Cerebellar nuclear complex (tissue), 1 donor: ENCODE measurements at regions not wholly inside any gene's neighbourhood (a gene's known extent, or its start where the extent isn't known, plus 50 kb on each side); places are given as distances from the start of the nearest gene placed in this dataset.
"Not testable (repeated sequence)": the region's sequence is repeated elsewhere in the genome, so short reads cannot be mapped to it uniquely, and the experiment has no call there.

ENCODE experiments used
- DNase-seq, 2 experiments: peaks; one replicate each; lab custom pipeline; 2025; lab: John Stamatoyannopoulos, UW

DNA sequence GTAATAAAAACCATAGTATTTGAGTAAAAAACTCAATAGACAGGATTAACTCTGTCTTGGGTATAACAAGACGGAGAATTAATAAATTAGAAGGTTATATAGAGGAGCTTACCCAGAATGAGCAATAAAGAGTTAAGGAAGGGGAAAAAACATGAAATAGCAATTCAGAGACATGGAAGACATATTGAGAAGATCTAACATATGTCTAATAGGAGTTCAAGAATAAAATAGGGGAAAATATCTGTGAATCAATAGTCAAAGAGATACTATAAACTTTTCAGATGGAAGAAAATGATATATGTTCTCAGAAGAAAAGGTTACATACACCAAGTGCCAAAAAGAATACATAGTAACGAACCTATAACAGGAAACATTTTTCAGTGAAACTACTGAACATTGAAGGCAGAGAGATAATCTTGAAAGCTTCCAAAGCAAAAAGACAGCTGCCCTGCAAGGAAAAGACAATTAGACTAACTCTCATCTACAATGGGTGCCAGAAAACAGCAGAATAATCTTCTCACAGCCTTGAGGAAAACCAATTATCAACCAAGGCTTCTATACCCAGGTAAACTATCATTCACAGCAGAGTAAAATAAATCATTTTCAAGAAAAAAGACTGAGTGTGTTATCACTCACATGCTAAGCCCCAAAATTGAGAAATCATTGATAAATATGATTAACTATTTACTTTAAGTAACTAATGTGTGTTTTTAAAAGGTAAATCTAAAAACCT is 106.0 kb downstream of the ENC1 start:
- DNase-seq: no peak

DNA sequence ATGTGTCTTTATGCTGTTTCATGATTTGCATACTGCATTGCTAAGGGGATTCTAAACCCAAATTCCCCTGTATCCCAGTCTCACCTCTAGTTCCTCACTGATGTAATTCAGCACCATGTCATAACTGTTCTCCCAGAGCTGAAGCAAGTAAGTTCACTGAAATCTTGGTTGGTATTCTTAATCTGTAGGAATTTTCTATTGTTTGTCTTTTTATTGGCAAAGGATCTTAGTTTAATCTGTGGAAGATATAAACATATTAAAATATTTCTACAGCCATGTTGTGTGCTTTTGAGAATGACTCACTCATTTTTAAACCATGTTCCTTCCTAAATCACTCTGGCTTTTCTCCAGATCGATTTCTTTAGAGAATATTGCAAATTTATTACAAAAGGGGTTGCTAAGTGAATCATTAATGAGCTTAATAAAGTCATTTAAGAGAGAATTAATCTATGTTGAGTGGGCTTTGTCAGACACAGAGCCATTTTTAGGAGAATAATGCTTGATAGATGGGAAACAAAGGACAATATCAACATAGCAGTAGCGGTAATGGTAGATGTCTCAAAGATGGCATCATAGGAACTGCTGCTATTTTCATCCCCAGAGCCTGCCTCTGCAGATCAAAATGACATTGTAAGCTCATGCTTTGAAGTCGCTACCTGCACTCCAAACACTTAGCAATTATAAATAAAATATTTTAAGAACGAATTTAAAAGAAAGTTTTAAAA is 110.0 kb downstream of the ENC1 start:
- DNase-seq: no peak

DNA sequence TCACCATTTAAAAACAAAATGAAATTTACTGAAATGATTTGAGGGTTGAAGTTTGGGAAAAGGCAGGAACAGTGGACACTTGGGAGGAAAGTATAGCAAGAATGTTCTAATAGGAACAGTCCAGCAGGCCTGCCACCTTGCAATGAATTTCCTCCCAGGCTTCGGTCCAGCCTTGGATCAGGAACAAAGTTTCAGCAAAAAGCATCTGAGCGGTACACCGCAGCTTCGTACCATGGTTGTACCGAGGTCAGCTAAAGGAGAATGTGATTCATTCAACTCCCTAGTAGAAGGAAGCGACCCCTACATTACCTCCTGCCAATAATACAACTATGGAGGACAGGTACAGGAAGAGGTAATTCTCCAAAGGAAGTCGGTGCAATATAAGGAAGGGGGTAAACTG is 111.4 kb downstream of the ENC1 start:
- no peak for DNase-seq

DNA sequence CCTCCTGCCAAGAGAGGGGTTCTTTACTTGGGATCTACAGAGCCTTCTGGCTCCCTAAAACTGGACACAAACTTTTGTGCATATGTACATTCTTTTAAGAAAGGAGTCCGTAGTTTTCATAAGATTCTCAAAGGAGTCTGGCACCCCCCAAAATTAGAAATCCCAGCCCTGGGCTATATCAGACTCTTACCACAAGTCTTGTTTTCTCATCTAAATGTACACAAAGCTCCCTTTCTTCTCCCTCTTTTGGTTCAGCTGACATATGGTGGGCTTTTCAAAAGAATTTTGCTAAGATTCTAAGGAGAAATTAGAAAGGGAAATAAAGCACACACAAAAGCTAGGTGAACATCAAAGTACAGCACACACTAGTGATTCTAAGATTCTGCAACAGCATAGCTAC is 114.4 kb downstream of the ENC1 start:
- no peak for DNase-seq

DNA sequence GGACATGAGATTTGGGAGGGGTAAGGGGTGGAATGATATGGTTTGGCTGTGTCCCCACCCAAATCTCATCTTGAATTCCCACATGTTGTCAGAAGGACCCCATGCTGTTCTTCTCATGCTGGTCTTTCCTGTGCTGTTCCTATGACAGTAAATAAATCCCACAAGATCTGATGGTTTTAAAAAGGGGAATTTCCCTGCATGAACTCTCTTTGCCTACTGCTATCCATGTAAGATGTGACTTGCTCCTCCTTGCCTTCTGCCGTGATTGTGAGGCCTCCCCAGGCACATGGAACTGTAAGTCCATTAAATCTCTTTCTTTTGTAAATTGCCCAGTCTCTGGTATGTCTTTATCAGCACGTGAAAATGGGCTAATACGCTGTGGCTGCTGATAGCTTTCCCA is 115.8 kb downstream of the ENC1 start:
- DNase-seq: not testable (repeated sequence)

DNA sequence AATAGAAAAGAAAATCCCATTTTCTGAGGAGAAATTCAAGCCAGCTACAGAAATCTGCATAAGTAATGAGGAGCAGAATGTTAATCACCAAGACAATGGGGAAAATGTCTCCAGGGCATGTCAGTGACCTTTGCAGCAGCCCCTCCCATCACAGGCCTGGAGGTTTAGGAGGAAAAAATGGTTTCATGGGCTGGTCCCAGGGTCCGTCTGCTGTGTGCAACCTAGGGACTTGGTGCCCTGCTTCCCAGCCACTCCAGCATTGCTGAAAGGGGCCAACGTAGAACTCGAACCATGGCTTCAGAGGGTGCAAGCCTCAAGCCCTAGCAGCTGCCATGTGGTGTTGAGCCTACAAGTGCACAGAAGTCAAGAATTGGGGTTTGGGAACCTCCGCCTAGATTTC is 116.8 kb downstream of the ENC1 start:
- DNase-seq: not testable (repeated sequence)

DNA sequence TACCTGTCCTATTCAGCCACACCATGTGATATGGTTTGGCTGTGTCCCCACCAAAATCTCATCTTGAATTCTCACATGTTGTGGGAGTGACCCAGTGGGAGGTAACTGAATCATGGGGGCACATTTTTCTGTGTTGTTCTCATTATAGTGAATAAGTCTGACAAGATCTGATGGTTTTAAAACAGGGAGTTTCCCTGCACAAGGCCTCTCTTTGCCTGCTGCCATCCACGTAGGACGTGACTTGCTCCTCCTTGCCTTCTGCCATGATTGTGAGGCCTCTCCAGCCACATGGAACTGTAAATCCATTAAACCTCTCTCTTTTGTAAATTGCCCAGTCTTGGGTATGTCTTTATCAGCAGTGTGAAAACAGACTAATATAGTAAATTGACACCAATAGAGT is 117.7 kb downstream of the ENC1 start:
- DNase-seq: not testable (repeated sequence)

DNA sequence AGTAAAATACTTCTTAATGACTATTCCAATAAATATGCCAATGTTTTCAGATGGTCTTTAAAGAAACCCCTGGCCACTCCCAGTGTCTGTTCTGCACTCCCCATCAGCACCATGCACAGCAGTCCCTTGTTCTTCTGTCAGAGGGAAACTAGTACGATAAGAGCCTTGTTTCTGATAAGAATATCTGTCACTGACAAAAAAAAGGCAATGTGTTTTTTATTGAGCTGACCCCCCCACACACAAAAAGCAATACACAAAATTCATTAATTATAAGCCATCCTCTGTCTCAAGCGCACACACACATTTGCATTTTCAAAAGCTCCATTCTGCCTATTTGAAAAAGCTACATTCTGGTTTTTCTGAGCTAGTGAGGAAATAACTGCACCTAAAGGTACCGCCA is 119.1 kb downstream of the ENC1 start:
- no peak for DNase-seq

DNA sequence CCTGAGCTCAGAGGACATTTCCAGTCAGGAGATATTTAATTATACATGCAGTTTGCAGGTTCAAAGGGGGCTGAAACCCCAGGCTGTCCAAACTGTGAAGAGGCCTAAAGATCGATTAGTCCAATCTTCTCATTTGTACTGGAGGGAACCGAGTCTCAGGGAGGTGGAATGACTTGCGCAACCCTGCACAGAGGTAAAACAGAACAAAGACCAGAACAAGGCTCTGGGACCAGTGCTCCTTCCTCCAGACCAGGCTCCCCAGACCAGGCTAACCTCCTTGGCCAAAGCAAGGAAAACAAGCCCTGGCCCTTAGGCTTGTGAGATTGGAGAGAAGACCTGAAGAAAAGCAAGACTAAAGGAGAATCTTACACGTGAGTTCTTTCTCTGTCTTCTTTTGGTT is 120.8 kb downstream of the ENC1 start:
- DNase-seq: no peak

DNA sequence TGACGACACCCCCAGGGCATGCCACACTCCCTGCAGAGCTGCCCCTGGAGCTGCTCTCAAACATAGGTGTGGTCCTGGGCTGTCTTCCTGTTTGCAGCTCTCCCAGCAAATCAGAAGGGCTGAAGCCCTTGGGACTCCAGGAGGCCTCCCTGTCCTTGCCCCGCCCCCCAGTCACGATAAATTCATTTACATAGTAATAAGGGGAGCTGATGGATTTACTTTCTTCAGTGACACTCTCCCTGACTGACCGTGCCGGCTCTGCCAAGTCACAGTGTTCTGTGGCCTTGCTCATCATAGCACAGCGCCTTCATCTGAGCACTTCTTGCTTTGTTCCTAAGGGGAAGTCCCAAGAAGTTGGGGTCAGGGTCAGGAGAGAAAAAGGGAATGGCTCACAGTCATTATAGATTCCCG is 121.4 kb downstream of the ENC1 start:
- no peak for DNase-seq

DNA sequence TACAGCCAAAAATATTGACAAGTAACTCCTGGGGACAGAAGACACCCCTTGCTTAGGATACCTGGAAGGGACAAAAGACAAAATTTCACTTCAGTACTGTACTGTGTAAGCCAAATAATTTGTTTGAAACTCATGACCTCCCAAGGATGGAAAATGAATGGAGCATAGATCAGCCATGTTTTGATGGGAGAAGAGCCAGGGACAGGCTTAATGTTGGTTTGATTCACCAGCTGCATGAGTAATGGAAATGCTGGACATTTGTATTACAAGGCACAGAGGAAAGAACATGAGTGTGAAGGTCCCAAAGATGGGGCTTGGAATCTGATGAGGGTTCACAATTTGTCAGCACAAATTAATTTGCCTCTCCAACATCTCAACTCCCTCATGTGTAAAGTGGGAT is 122.8 kb downstream of the ENC1 start:
- DNase-seq: no peak

DNA sequence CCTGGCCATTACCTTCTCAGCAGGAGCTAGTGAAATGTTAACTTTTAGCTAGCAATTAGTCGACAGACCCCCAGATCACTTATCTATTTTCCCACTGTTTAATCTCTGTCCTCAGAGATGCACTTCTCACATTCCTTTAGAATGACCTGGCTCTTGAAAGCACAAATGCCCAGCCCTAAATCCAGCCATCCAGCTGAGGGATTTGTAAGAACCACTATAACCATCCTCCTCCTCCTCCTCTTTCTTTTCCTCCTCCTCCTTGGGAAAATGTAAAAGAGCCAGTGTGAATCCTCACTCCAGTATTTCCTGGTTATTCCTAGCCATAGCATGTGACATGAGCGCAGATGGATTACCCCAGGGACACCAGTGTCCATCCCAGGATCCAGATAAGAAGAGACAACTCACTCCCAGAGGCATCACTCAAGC is 124.3 kb downstream of the ENC1 start:
- no peak for DNase-seq

DNA sequence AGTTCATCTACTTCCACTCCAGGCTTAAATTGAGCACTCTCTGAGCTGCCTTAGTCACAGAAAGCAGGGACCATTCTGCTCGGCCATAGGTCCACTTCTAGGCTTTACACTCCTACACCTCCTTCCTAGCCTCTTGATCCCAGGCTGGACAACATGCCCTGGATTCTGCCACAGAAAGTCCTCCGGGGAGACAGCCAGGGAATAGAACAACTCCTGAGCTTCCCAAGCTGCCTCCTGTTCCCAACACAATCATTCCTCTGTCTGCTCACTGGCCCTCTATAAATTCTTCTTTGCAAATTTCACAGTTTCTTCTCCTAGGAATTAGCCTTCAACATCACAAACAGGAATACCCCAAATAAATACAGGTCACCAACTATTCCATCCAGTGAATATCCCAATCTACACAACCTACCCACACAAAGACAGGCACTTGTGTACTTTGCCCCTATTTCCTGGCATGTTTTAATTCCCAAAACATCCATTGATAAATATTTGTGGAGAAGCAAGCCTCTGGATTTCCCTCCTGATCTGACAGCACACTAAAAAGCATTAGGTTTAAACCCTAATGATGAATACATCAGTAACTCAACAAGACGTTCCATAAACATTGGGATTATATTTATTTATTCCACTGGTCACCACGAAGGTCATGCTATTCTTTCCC is 125.5 kb downstream of the ENC1 start:
- no peak for DNase-seq

DNA sequence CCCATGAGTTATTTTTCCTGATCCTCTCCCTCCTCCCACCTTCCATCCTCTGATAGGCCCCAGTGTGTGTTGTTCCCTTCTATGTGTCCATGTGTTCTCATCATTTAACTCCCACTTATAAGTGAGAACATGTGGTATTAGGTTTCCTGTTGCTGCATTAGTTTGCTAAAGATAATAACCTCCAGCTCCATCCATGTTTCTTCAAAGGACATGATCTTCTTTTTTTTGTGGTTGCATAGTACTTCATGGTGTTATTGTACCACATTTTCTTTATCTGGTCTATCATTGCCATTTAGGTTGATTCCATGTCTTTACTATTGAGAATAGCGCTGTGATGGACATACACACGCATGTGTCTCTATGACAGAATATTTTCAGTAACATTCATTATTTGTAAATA is 128.8 kb downstream of the ENC1 start:
- not testable (repeated sequence) for DNase-seq

DNA sequence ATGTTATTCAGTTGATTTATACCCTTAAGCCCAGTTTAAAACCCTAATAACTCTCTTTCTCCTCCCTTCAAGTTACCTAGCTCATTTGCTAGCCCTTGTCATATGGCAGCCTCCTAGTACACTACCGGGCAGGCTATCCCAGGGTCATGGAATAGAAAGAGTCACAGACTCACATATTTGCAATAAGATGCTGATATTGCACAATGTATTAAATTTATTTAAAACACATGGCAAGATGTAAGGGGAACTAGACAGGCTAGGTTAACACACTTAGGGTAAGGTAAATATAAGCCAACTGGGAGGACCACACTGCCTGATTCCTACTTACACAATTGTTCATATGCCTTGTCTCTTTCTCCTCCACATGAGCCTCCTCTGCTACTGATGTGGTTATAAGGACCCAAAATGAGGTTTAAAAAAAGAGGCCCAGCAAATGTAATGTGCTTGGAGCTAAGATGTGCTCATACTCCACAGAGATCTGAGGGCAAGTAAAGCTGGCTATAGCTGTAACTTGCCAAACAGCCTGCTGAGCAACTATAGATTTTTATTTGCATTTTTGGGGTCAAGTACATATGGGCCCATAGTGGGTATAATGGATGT is 130.0 kb downstream of the ENC1 start:
- no peak for DNase-seq

DNA sequence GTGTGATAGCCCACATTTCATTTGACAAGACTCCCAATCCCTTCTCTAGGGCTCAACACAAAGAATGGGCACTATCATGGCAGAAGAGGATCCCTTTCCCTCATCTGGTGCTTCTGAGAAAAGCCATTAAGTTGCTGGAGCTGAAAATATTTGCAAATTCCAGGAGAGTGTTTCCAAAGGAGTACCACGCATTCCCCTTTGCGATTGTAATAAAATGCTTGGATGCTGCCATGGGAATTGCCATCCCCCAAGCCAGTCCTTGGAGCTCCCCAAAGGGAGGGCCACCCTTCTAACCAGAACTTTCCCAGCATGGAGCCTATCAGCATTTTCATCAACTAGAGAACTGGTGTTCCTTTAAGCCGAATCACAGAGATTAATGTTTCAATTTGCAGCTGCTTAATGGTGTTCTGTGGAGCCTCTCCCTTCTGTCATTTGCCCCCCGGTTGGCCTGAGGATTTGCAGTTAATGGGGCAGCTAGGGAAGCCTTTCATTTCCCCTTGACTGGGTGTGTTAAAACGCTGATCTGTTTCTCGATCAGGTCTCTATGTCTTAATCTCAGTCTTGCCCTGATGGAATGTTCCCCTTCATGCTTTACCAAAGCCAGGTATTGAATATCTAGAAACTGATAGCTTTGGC is 133.0 kb downstream of the ENC1 start:
- DNase-seq: no peak

DNA sequence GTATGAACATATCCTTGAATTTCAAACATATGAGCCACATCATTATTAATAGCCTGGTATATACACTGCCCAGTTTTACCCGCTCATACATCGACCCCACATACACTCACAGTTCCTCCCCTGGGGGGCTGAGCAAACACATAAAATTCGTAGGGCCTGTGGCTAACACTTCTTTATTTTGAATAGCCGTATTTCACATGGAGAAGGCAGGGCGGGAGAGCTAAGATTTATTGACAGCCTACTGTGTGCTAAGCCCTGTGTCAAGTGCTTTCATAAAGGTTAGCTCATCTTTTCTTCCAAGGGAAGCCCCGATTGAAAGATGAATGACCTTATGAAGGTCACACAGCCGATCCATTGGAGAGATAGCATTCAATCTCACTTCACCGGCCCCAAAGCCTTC is 134.4 kb downstream of the ENC1 start:
- no peak for DNase-seq

DNA sequence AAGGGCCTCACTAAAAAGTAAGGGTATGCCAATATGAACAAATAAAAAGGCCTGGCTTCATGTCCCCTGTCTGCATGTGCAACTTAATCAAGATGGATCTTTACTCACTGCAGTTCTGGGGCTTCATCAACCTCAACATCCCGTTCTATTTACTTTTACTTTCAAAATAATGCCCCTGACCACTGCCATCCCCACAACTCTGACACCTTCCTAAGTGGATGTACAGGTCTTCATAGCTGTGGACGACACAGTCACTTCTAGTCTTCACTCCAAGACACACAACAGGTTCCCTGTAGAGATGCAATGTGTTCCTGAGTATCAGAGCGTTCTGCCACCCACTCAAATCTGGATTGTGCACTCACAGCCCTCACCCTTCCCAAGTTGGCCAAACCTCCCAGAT is 136.1 kb downstream of the ENC1 start:
- no peak for DNase-seq

DNA sequence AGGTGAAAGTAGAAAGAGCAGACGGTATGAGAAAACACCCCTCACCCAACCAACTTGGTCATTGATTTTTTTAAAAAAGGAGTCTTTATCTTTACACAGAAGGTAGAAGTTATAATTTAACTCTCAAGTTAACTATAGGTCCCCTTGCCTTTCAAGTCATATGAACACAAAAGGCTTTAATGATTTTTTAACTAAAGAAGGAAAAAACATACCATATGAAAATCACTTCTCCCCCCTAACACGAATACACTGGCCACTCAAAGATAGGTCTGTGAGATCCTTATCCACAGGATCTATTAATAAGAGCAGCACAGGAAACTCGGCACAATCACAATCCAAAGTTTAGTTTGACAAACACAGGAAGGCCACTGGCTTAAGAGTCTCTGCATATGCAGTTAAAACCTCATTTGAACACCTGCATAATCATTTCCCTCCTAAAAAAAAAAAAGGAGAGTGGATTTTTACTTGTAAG is 138.0 kb downstream of the ENC1 start:
- DNase-seq: no peak

DNA sequence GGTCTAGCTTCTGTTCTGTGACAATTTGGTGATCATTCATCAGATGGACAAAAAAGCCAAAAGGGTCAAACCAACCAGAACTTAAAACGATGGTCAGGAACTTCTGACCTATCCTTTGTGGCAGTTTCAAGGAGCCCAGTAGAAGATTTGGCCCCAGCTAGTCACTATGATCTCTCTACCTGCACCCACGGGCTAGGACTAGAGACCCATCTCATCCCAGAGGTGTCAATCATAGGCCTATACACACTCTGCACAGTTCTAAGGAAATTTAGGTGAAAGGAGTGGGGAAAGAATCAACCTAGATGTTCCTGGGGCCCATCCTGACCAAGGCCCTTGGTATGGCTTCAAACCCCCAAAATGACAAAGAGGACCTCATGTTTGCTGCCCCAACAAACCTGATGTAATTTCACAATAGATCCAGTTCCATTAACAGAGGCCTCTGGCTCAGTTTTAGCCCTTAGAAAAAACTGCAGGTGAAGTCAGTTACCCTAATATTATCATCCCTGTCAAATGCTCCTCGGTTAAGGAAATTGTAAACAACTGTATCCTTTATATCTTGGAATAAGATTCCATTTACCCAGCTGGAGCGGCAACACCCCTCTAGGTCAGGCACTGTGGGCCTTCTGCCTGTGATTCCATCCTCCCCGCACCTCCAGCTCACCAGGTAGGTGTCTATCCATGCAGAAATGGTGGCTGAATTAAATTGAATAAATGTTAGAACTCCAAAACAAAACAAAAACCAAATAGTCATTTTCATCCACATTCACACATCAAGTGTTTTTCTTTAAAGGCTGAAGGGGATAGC is 138.7 kb downstream of the ENC1 start:
- DNase-seq: no peak
